IgD-negative memory B cell (primary cell): ENCODE measurements at regions not wholly inside any gene's neighbourhood (a gene's known extent, or its start where the extent isn't known, plus 50 kb on each side); places are given as distances from the start of the nearest gene placed in this dataset.

Experiments
- H3K27ac Mint-ChIP-seq, 3 donors: one replicate each; pipeline ENCODE4 v1.8.0; 2020 to 2022; ENCODE audit warnings: mild to moderate bottlenecking in 3 of 3, mixed read lengths in 3 of 3, moderate library complexity in 1 of 3
- H3K27me3 Mint-ChIP-seq: one replicate; pipeline ENCODE4 v1.8.0; 2021; ENCODE audit warnings: mixed read lengths
- H3K36me3 Mint-ChIP-seq: one replicate; pipeline ENCODE4 v1.8.0; 2020; ENCODE audit warnings: mild to moderate bottlenecking, mixed read lengths
- H3K4me1 Mint-ChIP-seq, 3 donors: one replicate each; pipeline ENCODE4 v1.8.0; 2020 to 2022; ENCODE audit warnings: mixed read lengths in 3 of 3, mild to moderate bottlenecking in 1 of 3
- H3K4me3 Mint-ChIP-seq, 4 donors: one replicate each; pipeline ENCODE4 v1.8.0; 2020 to 2022; ENCODE audit warnings: mild to moderate bottlenecking in 4 of 4, mixed read lengths in 4 of 4, moderate library complexity in 3 of 4
- H3K9me3 Mint-ChIP-seq, 3 donors: one replicate each; pipeline ENCODE4 v1.8.0; 2020 to 2021; ENCODE audit warnings: mixed read lengths in 3 of 3, mild to moderate bottlenecking in 1 of 3

DNA sequence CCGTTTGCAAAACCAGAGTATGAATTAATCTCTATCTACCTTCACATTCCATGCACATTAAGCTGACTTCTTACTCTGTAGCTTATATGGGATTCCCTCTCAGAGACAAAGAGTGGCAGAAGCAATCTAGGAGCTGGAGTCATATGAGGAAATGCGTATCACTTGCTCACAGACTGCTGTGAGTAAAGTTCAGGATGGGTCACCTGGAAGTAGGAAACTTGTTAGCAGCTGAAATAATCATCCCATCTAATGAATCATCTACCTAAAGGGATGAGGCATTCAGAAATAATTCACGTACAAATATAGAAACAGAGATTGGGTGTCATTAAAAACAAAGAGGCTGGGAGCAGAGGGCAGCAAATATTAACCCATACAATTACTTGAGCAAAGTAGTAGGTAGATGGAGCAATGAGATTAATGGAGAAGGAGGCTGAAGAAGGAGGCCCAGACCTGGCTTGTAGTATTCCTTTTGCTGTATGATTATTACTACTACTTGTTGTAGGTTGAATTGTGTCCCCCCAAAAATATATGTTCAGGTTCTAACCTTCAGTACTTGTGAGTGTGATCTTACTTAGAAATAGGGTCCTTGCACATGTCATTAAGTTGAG, 866.3 kb downstream of the ROBO2 start:
- Mint-ChIP-seq H3K27ac (no peak overlapping the region), H3K9me3 (peaks cover 1 to 6% (median 3%) of the 10 kb centered on the region in 3 donors), H3K4me1 (no peaks in the 10 kb centered on the region)

DNA sequence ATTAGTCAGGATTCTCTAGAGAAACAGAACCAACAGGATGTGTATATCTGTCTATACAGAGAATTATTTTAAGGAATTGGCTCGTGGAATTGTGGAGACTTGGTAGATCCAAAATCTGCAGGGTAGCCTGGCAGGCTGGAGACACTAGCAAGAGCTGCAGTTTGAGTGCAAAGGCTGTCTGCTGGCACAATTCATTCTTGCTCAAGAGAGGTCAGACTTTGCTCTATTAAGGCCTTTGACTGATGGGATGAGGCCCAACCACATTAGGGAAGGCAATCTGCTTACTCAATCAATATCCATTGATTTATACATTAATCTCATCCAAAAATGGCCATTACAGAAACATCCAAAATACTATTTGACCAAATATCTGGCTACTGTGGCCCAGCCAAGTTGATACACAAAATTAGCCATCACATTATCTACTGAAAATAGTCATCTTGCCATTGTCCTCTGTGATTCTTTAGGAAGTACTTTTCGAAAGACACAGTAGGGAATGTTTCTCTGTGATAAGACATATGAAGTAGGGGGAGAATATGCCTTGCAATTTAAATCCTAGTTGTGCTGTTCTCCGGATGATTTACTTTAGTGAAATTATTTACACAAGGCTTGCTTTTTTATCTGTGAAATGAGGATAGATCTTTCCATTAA, 873.8 kb downstream of the ROBO2 start:
- Mint-ChIP-seq H3K27me3 (no peaks in the 10 kb centered on the region), H3K9me3 (peaks cover 1 to 13% (median 4%) of the 10 kb centered on the region in 3 donors), H3K4me1 (no peaks in the 10 kb centered on the region), H3K27ac (no peak overlapping the region), H3K4me3 (no peak overlapping the region), H3K36me3 (no peaks in the 10 kb centered on the region)

More for the DNA sequence above, 866.3 kb downstream of the ROBO2 start:
- Mint-ChIP-seq H3K27me3 (no peaks in the 10 kb centered on the region), H3K36me3 (no peaks in the 10 kb centered on the region), H3K4me3 (no peak overlapping the region)

DNA sequence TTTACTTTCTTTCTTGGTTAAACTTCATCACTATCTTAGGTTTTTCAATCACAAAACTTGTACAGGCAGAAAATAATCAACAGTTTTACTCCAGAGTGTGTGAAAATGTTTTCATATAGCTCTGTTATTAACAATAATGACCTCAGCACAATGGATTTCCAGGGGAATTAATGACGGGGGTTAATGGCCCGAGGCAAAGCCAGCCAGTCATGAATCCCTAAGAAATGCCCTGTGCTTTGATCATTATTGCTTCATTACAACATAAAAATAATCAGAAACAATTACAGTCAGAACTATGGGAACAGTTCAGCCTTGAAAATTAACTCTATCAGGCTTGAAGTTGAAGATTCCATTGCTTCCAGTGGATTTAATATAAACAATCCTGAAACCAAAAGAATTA, 875.4 kb downstream of the ROBO2 start:
- Mint-ChIP-seq H3K27me3 (no peaks in the 10 kb centered on the region), H3K4me1 (no peaks in the 10 kb centered on the region), H3K36me3 (no peaks in the 10 kb centered on the region), H3K27ac (no peak overlapping the region), H3K4me3 (no peak overlapping the region), H3K9me3 (peaks cover 2 to 21% (median 4%) of the 10 kb centered on the region in 3 donors)

DNA sequence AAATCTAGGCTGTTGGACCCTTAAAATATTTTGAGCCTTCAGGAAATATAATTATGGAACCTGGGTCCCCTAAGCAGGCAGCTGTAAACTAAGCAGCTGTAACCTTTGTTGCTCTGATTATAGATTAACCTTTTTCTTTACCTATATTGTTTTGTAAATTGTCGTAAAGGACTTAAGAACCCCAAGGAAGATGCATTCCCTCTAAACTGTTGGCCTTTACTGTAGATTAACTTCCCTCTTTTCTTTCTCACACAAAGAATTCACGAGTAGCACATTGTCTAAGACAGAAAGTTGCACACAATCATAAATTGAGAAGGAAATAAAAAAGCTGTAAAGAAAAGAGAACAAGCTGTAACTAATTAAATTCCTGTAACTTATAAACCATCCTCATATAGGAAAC, 877.3 kb downstream of the ROBO2 start:
- Mint-ChIP-seq H3K27ac (no peak overlapping the region), H3K4me3 (no peak overlapping the region), H3K9me3 (peaks cover 2 to 19% (median 4%) of the 10 kb centered on the region in 3 donors), H3K4me1 (no peaks in the 10 kb centered on the region), H3K27me3 (no peaks in the 10 kb centered on the region), H3K36me3 (no peaks in the 10 kb centered on the region)

DNA sequence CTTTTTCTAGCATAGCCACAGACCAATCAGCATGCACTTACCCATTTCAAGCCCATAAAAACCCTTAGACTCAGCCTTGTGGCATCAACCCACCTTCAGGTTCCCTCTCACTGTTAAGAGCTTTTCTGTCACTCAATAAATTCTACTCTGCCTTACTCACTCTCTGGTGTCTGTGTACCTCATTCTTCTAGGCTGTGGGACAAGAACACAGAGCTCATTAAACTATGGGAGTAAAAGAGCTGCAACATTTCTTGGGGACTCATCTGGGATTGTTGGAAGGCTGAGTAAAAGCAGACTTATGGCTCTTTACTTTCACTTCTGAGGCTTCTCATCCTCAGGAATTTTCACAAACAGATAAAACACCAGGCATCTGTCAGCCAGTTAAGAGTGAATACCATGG, 879.3 kb downstream of the ROBO2 start:
- H3K4me1 Mint-ChIP-seq: no peaks in the 10 kb centered on the region
- no peaks in the 10 kb centered on the region for H3K36me3 Mint-ChIP-seq
- no peaks in the 10 kb centered on the region for H3K27me3 Mint-ChIP-seq
- no peak overlapping the region for H3K27ac Mint-ChIP-seq
- no peak overlapping the region for H3K4me3 Mint-ChIP-seq
- H3K9me3 Mint-ChIP-seq: peaks cover 2 to 19% (median 4%) of the 10 kb centered on the region in 3 donors

DNA sequence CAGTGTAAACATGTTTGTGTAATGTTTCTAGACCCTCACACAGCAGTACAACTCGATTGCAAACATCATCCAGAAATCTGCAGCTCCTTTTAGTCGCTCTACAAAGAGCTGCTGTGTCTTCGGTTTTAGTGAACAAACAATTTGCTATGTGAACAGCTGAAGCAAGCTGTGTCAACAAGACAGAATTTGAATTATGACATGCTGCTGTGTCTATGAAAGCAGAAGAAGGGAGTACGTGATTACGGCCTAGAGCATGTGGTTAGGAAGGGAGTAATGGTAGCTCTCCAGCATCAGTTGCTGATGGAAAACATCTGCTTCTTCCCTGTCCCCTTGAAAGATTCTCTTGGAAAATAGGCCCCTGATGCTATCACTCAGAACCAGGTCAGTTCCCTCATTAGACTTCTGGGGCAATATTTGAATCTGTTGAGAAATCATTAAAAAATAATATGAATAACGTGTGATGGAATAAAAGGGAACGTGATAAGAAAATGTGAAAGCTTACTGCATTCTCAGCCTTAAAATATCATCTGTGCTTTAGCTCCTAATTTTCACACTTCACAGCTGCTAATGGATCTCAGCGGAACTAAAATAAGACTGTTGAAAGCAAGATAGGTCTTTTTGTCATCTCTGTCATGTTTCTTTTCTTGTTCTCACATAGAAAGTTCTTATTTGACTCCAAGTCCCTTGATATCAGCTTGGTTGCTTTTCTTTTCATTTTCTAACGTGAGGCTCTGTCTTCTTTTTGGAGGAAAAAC, 891.5 kb downstream of the ROBO2 start:
- no peak overlapping the region for H3K4me3 Mint-ChIP-seq
- no peak overlapping the region for H3K27ac Mint-ChIP-seq
- H3K4me1 Mint-ChIP-seq: no peaks in the 10 kb centered on the region
- H3K9me3 Mint-ChIP-seq: peaks cover 3 to 6% (median 5%) of the 10 kb centered on the region in 3 donors
- H3K27me3 Mint-ChIP-seq: no peaks in the 10 kb centered on the region
- H3K36me3 Mint-ChIP-seq: no peaks in the 10 kb centered on the region

DNA sequence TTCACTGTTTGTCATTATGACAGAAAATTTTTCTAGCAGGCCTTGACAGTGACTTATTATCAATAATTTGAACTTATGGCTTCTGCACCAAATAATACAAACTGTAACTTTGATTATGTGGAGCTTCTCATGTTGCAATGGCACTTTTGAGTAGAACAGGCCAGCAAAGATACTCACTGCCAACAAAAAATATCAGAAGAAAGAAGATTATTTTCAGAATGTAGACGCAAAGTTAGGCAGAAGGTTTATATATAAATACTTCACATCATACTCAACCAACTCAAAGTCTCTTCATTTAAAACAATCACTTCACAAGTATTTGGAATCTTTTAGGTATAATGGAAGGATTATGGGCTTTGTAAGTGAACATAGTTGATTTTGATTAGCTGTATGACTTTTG, 893.0 kb downstream of the ROBO2 start:
- H3K4me1 Mint-ChIP-seq: no peaks in the 10 kb centered on the region
- H3K4me3 Mint-ChIP-seq: no peak overlapping the region
- no peaks in the 10 kb centered on the region for H3K27me3 Mint-ChIP-seq
- H3K27ac Mint-ChIP-seq: no peak overlapping the region
- H3K9me3 Mint-ChIP-seq: peaks cover 3 to 8% (median 6%) of the 10 kb centered on the region in 3 donors
- no peaks in the 10 kb centered on the region for H3K36me3 Mint-ChIP-seq

DNA sequence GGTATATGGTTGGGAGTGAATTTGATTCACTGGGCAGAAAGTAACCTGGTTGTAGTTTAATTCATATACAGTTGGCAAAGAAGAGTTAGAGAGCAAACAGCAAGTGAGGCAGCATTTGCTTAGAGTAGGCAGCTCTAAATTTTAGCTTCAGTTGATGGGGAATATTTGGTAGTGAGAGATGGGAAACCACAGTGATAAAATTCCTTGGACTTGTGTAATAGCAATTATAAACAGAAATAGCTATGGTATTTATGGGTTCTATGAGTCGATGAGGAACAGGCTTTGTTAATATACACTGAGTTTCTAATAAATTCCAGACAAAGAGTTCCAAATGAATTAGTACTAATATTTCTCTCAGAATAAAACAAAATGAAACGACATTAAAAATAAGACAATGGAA, 894.0 kb downstream of the ROBO2 start:
- no peaks in the 10 kb centered on the region for H3K36me3 Mint-ChIP-seq
- no peak overlapping the region for H3K4me3 Mint-ChIP-seq
- H3K27me3 Mint-ChIP-seq: no peaks in the 10 kb centered on the region
- no peak overlapping the region for H3K27ac Mint-ChIP-seq
- H3K9me3 Mint-ChIP-seq: peaks cover 1 to 6% (median 6%) of the 10 kb centered on the region in 3 donors
- no peaks in the 10 kb centered on the region for H3K4me1 Mint-ChIP-seq

DNA sequence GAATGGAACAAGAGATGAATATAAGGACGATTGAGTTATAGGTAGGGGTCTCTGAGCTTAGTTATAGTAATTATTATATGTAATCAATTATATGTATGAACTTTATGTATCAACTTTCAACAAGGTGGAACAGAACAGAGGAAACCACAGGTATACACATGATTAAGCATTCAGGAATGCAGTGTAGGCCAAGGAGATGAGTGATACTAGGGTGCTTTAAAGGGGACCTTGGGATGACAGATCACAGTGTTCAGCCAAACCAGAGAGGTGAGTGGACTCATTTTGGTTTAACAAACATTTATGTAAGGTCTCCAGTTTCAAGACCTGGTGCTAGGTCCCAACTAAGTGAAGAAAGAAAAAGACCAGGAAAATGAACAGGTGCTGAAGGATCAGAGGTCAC, 895.5 kb downstream of the ROBO2 start:
- Mint-ChIP-seq H3K36me3 (no peaks in the 10 kb centered on the region), H3K9me3 (peaks cover 0 to 6% (median 6%) of the 10 kb centered on the region in 3 donors), H3K27ac (no peak overlapping the region), H3K4me1 (no peaks in the 10 kb centered on the region), H3K27me3 (no peaks in the 10 kb centered on the region), H3K4me3 (peak overlapping the region in 1 of 4 donors; percentile 27)

DNA sequence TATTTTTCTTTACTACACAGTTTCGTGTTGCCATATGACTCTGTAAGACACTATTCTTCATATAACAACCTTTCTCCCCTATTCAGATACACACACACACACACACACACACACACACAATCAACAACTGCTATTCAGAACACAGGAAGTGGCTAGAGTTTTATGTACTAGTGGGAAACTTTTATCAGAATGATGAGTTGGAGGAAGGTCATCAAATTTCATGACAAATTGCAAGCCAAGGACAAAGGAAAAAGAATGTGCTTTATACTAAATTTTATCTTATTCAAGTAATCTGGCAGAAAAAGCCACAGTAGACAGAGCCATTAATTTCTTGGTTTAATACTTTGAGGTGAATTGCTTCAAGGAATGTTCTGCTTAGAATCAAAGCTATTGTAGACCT, 899.8 kb downstream of the ROBO2 start:
- Mint-ChIP-seq H3K4me1 (no peaks in the 10 kb centered on the region), H3K27me3 (no peaks in the 10 kb centered on the region), H3K4me3 (no peak overlapping the region), H3K27ac (no peak overlapping the region), H3K9me3 (peaks cover 0 to 3% (median 0%) of the 10 kb centered on the region in 3 donors), H3K36me3 (no peaks in the 10 kb centered on the region)

DNA sequence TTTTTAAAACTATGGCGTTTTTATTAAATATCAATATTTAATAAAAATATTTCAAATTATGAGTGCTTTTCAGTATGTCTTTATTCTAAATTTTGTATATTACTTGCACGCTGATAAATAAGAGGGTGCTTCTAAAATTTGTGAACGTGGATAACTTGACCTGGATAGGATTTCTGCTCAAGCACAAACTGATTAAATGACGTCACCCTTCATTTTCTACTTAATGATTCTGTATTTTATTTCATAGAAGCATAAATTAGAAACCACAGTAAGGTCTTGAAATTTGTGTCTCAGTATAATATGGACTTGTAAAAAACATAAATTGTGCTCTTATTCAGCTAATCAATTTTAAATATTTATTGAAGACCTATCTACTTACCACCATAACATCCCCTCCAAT, 903.7 kb downstream of the ROBO2 start:
- H3K4me1 Mint-ChIP-seq: no peaks in the 10 kb centered on the region
- H3K27ac Mint-ChIP-seq: no peak overlapping the region
- H3K27me3 Mint-ChIP-seq: no peaks in the 10 kb centered on the region
- H3K9me3 Mint-ChIP-seq: peaks cover 0 to 7% (median 3%) of the 10 kb centered on the region in 3 donors
- H3K4me3 Mint-ChIP-seq: no peak overlapping the region
- H3K36me3 Mint-ChIP-seq: no peaks in the 10 kb centered on the region

DNA sequence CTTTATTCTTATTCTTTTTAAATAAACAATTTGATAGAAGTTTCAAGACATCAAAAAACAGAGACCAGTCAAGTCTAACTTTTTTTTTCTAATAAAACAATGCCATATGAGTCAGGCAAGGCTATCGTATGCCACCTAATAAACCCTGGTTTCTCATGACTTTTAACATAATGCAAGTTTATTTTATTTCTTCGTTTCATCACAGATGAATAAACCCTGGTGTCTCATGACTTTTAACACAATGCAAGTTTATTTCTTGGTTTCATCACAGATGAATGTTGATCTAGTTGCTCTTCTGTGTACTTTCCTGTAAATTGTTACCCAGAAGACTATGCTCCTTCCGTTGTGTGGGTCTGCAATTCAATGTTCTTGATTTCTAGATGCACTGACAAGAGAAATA, 905.4 kb downstream of the ROBO2 start:
- peaks cover 0 to 7% (median 3%) of the 10 kb centered on the region in 3 donors for H3K9me3 Mint-ChIP-seq
- H3K4me3 Mint-ChIP-seq: no peak overlapping the region
- H3K27me3 Mint-ChIP-seq: no peaks in the 10 kb centered on the region
- no peaks in the 10 kb centered on the region for H3K36me3 Mint-ChIP-seq
- H3K27ac Mint-ChIP-seq: peak overlapping the region in 1 of 3 donors; percentile 3
- H3K4me1 Mint-ChIP-seq: no peaks in the 10 kb centered on the region

DNA sequence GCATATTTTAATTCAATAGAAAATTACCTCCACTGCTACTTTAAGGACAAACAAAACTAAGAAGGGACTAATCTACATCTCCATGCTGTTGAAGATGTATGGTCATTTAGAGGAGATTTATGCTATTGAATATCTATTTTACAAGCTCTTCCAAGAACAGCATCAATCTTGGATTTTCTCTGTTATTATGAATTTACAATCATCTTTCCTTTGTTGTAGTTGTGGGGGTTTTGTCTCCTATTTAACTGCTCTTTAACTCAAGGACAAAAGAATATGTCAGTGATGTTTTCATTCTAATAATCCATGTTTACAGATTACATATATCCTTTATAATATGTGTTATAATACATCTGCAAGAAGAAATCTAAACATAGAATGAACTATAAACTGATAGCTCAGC, 907.8 kb downstream of the ROBO2 start:
- H3K4me1 Mint-ChIP-seq: no peaks in the 10 kb centered on the region
- no peaks in the 10 kb centered on the region for H3K36me3 Mint-ChIP-seq
- H3K27me3 Mint-ChIP-seq: no peaks in the 10 kb centered on the region
- H3K27ac Mint-ChIP-seq: no peak overlapping the region
- H3K4me3 Mint-ChIP-seq: no peak overlapping the region
- peaks cover 3 to 7% (median 3%) of the 10 kb centered on the region in 3 donors for H3K9me3 Mint-ChIP-seq

DNA sequence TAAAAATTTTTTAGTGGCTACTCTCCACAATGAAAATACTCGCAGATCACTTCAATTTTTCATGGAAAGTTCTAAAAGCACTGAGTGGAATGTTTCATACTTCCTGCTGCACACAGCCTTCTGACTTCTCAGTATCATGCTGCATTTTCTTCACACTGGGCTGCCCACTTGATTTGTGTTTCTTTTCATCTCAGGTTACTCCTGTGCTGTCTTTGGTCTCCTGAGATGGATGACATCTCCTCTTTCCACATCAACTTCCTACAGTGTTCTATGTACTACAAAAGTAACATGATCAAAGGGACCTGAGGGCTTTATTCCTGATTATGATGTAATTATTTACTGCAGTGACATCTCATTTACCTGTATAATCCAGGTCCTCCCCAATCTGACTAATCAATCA, 927.7 kb downstream of the ROBO2 start:
- Mint-ChIP-seq H3K27me3 (no peaks in the 10 kb centered on the region), H3K36me3 (no peaks in the 10 kb centered on the region), H3K4me3 (no peak overlapping the region), H3K9me3 (peaks cover 2 to 13% (median 7%) of the 10 kb centered on the region in 3 donors), H3K4me1 (no peaks in the 10 kb centered on the region), H3K27ac (no peak overlapping the region)

DNA sequence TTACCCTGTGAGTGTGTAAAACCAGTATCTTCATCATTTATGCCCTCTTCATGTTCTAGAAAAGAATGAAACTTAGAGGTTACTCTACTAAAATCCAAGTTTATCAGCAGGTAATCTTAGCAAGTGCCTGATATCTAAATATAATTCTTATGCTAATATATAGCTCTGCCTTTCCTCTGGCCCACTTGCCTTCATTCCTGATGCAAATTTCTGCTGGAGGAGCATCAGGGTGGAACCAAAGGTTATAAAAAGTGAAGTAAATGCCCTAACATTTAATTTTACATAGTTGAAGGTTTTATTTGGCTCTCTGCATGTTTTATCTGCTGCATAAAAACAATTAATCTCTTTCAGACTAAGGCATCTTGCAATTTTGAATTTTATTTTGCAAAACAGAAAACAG, 936.2 kb downstream of the ROBO2 start:
- H3K27ac Mint-ChIP-seq: no peak overlapping the region
- no peaks in the 10 kb centered on the region for H3K36me3 Mint-ChIP-seq
- no peaks in the 10 kb centered on the region for H3K27me3 Mint-ChIP-seq
- H3K4me3 Mint-ChIP-seq: no peak overlapping the region
- peaks cover 1 to 8% (median 2%) of the 10 kb centered on the region in 3 donors for H3K9me3 Mint-ChIP-seq
- no peaks in the 10 kb centered on the region for H3K4me1 Mint-ChIP-seq
